H1 (cell line): ENCODE measurements at regions not wholly inside any gene's neighbourhood (a gene's known extent, or its start where the extent isn't known, plus 50 kb on each side); places are given as distances from the start of the nearest gene placed in this dataset.

Experiments
- KDM4A ChIP-seq: IDR thresholded peaks from one replicate; pipeline ENCODE4 v1.7.1; 2012; ENCODE audit warnings: low read depth, mild to moderate bottlenecking, moderate library complexity, low read length, inconsistent platforms; ENCODE audit not compliant: severe bottlenecking
- POU5F1 ChIP-seq: IDR thresholded peaks from 2 replicates; pipeline ENCODE4 v1.6.1; 2011; ENCODE audit warnings: low read depth, mild to moderate bottlenecking, low read length, moderate library complexity
- SIRT6 ChIP-seq: IDR thresholded peaks from one replicate; pipeline ENCODE4 v1.7.1; 2012; ENCODE audit warnings: low read length, inconsistent platforms
- TF ChIP-seq, protein P1 (sequence below): IDR thresholded peaks from 2 replicates; pipeline ENCODE4 v1.6.1; 2012; ENCODE audit warnings: inconsistent platforms

GRCh38 chr3:59401924-59402323 is 352.1 kb upstream of the CFAP20DC start (continued):
- TF ChIP-seq, protein P1, sequence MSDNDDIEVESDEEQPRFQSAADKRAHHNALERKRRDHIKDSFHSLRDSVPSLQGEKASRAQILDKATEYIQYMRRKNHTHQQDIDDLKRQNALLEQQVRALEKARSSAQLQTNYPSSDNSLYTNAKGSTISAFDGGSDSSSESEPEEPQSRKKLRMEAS: no peak
- TF ChIP-seq KDM4A (no peak), SIRT6 (no peak), POU5F1 (no peak)
- TF ChIP-seq, all 59 proteins: peak for 0
